Left colon (tissue), 2 donors: ENCODE measurements at regions not wholly inside any gene's neighbourhood (a gene's known extent, or its start where the extent isn't known, plus 50 kb on each side); places are given as distances from the start of the nearest gene placed in this dataset.
"Not testable (repeated sequence)": the region's sequence is repeated elsewhere in the genome, so short reads cannot be mapped to it uniquely, and the experiment has no call there.

Source experiments
- ATAC-seq: fragments of 200-7000 bp; cut with Tn5 transposase; one replicate; pipeline ENCODE4 v1.9.1; 2020; ENCODE audit warnings: mild to moderate bottlenecking, moderate library complexity
- DNase-seq, 2 donors: peaks; one replicate each; pipeline ENCODE4 v3.0.0-alpha.2; 2020
- intact Hi-C, 2 donors: fragments of 100-400 bp; cut with DNase I in 1 of 2; cut with micrococcal nuclease in 1 of 2; formaldehyde crosslinking; loops; one replicate each; pipeline versions ENCODE4 v1.11.2 to v1.14.0; 2022; cut with DNase I, micrococcal nuclease
- donor health status: DM: no; HTN: no; CAD: no.
- donor health status: DM: yes; HTN: yes; CAD: no.

GRCh38 chr4:82256718-82257117, 117.1 kb downstream of the HNRNPD start:
- ATAC-seq (no peak), DNase-seq (no peak)
- intact Hi-C loops, result no loop called here

- intact Hi-C loops, result no loop called here
Observed at GRCh38 chr4:82255657-82256056, 118.1 kb downstream of the HNRNPD start.

GRCh38 chr4:82248903-82249632, 124.7 kb downstream of the HNRNPD start:
- intact Hi-C loops, result no loop called here
- DNase-seq (no peak), ATAC-seq (no peak)

More at GRCh38 chr4:82255657-82256056, 118.1 kb downstream of the HNRNPD start:
- ATAC-seq (no peak), DNase-seq (no peak)

- intact Hi-C loops, result no loop called here
- ATAC-seq (no peak), DNase-seq (no peak)
Observed at GRCh38 chr4:82247629-82248028, 126.2 kb downstream of the HNRNPD start.

GRCh38 chr4:82247171-82247570, 126.6 kb downstream of the HNRNPD start:
- no peak for DNase-seq
- intact Hi-C loops, result no loop called here
- ATAC-seq, result no peak

- ATAC-seq (no peak), DNase-seq (no peak)
- intact Hi-C loops, result no loop called here
Observed at GRCh38 chr4:82241534-82241933, 132.3 kb downstream of the HNRNPD start.

GRCh38 chr4:82240410-82240809, 133.4 kb downstream of the HNRNPD start:
- no peak for DNase-seq
- intact Hi-C loops, result no loop called here
- ATAC-seq, result no peak

GRCh38 chr4:82237142-82237541, 136.6 kb downstream of the HNRNPD start:
- intact Hi-C loops, DNase-seq, ATAC-seq: not testable (repeated sequence)

- intact Hi-C loops, result no loop called here
- no peak for DNase-seq
- ATAC-seq, result no peak
Observed at GRCh38 chr4:82235346-82235745, 138.4 kb downstream of the HNRNPD start.

- intact Hi-C loops, result no loop called here
- DNase-seq (no peak), ATAC-seq (no peak)
Observed at GRCh38 chr4:82232891-82233290, 140.9 kb downstream of the HNRNPD start.

GRCh38 chr4:82231806-82232205, 142.0 kb downstream of the HNRNPD start:
- ATAC-seq (no peak), DNase-seq (no peak)
- intact Hi-C loops, result no loop called here

- intact Hi-C loops, result no loop called here
- no peak for ATAC-seq
Observed at GRCh38 chr4:82230306-82230705, 143.5 kb downstream of the HNRNPD start.

GRCh38 chr4:82225030-82225429, 148.8 kb downstream of the HNRNPD start:
- intact Hi-C loops, result no loop called here
- DNase-seq (no peak), ATAC-seq (no peak)

More at GRCh38 chr4:82230306-82230705, 143.5 kb downstream of the HNRNPD start:
- no peak for DNase-seq

GRCh38 chr4:82223715-82224114, 150.1 kb downstream of the HNRNPD start:
- DNase-seq (peak; percentile 20 to 38), ATAC-seq (no peak)
- intact Hi-C loops, result no loop called here

- intact Hi-C loops, result no loop called here
- ATAC-seq (no peak), DNase-seq (no peak)
Observed at GRCh38 chr4:82219346-82219745, 154.4 kb downstream of the HNRNPD start.

GRCh38 chr4:82217986-82218715, 155.6 kb downstream of the HNRNPD start:
- DNase-seq (no peak), ATAC-seq (no peak)
- intact Hi-C loops, result no loop called here

- ATAC-seq, result no peak
- intact Hi-C loops, result no loop called here
Observed at GRCh38 chr4:82216219-82216618, 157.6 kb downstream of the HNRNPD start.

GRCh38 chr4:82215800-82216199, 158.0 kb downstream of the HNRNPD start:
- DNase-seq (no peak), ATAC-seq (no peak)
- intact Hi-C loops, result no loop called here

More at GRCh38 chr4:82216219-82216618, 157.6 kb downstream of the HNRNPD start:
- DNase-seq, result no peak

- DNase-seq, result no peak
- ATAC-seq, result no peak
- intact Hi-C loops, result no loop called here
Observed at GRCh38 chr4:82215039-82215438, 158.8 kb downstream of the HNRNPD start.
